CD4-positive, alpha-beta T cell treated with Interleukin-10 for 1 hour (primary cell): ENCODE measurements at regions not wholly inside any gene's neighbourhood (a gene's known extent, or its start where the extent isn't known, plus 50 kb on each side); places are given as distances from the start of the nearest gene placed in this dataset.

Experiments
- DNase-seq: peaks from one replicate; pipeline ENCODE4 v3.0.0-alpha.2; 2020

GRCh38 chr9:78566948-78567675, 270.2 kb downstream of the PSAT1 start:
- no peak for DNase-seq

- no peak for DNase-seq
Measured at GRCh38 chr9:78567693-78568092, 270.8 kb downstream of the PSAT1 start.

DNA sequence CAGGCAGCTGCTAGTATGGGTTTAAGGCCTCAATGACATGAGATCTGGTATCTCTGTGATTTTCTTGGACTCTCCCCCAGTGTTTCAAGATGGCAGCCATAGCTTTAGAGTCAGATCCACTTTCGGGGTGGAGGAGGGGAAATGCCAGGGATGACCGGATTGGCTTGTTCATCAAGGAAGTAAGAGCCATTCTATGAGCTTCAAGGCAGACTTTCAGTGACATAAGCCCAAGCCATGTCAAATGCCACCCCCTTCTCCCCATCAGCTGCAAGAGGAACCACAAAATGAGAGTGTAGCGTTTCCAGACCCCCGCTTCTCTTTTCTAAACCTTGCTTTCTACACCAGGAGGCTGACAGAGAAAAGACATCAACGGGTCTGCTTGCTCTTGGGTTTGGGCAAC, 271.8 kb downstream of the PSAT1 start:
- no peak for DNase-seq

DNA sequence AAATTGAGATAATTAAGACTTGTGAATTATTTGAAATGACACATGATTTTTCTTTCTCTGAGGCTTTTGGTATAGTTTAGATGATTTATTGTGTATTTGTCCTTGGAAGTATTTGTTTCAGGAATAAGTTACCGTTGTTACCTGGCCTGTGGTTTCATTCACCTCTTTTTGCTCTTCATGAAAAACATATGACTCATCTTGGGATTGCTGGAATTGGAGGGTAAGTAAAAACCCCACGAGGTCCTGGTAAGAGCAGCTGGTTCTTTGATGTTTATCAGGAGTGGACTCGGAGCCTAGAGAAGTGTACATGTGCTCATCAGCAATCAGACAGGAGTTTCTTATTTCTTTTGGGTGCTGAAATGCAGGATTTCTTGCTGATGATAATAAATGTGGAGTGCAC, 275.3 kb downstream of the PSAT1 start:
- DNase-seq = no peak

- no peak for DNase-seq
Measured at GRCh38 chr9:78573205-78573604, 276.3 kb downstream of the PSAT1 start.

GRCh38 chr9:78573669-78574068, 276.7 kb downstream of the PSAT1 start:
- DNase-seq = no peak

DNA sequence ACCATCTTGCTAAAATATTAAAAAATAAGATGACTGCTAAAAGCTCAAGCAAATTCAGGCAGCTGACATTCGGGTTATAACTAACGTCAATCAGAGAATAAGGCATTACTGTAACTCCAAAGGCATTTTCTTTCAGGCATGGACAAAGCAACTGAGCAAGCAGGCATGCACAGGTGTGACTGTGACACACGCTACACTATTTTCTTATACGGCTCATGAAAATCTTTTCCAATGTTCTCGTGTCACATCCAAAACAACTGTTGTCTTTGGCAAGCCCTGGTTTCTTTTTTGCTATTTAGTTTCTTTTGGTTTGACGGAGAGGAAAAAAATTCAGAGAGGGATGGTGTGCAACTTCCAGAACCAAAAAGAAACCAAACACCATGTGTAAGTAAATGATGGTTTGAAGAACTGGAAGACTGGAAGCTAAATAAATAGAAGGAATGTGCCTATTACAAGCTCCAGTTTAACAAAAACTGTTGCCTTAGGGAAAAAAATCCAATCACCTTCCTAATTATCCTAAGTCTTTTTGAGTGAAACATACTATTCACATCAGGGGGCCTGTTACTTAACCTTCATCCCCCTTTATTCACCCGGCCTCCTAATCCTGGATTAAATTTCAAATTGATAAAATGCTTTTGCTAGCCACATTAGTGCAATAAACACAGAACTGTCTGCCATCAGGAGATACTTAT, 277.6 kb downstream of the PSAT1 start:
- no peak for DNase-seq

- no peak for DNase-seq
Measured at GRCh38 chr9:78575081-78575480, 278.2 kb downstream of the PSAT1 start.

DNA sequence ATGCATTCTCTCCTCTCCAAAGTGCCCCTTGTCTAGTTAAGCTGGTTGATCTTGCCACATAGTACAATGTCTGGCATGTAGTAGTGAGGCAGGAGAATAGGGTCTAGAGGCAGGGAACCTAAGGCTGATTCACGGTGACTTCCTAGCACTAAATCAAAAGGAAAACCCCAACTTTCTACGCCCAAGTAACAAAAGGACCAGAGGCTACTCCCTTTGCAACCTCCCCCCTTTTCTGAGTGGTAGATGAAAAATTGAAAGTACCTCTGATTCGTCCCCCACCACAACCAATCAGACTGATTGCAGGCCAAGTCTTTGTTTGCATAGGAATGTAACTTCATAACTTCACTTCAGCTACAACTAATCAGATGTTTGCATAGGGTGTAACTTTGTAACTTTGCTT, 278.8 kb downstream of the PSAT1 start:
- DNase-seq = no peak

DNA sequence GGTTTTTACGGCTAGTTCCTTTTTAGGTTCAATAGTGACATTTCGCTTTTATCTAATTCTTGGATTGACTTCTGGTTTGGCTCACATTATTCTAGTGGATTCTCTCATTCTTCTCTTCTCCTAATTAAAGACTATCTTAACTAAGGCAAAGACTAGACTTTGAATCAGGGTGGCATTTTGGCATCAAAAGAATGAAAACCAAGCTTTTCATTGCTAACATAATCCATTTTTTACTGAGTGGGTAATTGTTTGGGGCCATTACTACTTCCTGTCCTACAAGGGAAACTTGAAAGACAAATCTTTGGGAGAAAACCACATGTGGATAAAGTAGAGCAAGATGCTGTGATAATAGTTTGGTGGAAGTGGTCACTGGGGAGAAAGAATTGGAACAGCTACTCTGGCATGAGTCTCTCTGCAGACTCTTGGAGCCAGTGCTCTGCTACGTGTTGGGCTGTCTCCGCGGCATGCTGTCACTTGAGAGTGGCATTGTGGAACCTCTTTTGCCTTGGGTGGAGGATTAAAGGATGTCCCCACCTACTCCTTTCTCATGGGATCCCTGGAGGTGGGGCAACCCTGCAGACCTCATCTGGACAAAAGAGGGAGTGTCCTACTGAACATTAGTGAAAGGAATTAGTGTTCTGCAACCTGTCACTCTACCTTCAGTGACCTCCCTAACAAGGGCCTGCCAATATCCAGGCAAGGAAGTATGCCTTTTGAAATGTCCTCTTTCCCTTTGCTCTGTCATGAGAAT, 280.4 kb downstream of the PSAT1 start:
- no peak for DNase-seq

- DNase-seq = no peak
Measured at GRCh38 chr9:78578072-78578471, 281.1 kb downstream of the PSAT1 start.

DNA sequence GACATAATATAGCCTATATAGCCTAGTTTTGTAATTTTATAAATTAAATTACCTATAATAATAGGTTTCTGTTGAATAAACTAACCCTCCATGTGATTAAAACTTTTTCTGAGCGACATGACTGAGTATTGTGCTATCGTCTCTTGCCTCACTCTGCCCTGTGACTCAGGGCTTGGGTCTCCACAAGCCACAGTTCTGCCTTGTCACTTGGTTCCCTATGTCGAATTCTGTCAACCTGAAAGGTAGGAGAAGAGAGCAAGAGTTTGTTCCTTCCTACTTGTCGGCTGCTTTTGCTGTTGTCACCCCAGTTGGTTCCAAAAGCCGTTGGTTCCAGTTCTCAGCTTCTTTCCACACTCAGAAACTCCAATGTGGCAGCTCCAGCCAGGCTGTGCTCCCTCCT, 285.9 kb downstream of the PSAT1 start:
- no peak for DNase-seq

GRCh38 chr9:78584589-78584988, 287.7 kb downstream of the PSAT1 start:
- no peak for DNase-seq

GRCh38 chr9:78585909-78586308, 289.0 kb downstream of the PSAT1 start:
- no peak for DNase-seq

- DNase-seq = no peak
Measured at GRCh38 chr9:78590068-78590467, 293.1 kb downstream of the PSAT1 start.

GRCh38 chr9:78592811-78593210, 295.9 kb downstream of the PSAT1 start:
- no peak for DNase-seq

DNA sequence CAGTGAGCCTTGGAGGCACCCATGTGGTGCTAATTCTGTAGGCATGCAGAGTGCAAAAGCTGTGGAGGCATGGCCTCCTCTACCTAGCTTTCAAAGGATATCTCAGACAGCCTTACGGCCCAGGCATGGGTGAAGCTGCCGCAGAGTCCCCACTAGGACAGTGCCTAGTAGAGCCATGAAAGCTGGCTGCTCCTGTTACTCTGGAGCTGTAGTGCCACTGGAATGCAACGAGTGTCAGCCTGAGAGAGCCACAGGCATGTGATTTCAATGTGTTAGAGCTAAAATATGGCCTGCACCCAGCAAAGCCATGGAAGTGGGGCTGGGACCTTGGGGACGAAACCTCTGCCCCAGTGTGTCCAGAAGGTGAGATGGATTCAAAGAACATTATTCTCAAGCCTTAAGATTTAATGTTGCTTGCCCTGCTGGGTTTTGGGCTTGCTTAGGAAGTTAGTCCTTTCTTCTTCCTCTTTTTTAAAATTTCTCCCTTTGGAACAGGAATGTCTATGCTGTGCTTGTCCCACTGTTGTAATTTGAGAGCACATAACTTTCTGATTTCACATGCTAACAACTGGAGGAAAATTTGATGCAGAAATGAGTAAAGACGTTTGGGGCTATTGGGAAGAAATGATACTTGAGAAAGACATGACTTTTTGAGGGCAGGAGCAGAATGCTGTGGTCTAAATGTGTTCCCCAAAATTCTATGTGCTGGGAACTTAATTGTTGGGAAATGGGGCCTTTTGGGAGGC, 298.4 kb downstream of the PSAT1 start:
- DNase-seq = no peak

- no peak for DNase-seq
Measured at GRCh38 chr9:78596346-78596745, 299.4 kb downstream of the PSAT1 start.

DNA sequence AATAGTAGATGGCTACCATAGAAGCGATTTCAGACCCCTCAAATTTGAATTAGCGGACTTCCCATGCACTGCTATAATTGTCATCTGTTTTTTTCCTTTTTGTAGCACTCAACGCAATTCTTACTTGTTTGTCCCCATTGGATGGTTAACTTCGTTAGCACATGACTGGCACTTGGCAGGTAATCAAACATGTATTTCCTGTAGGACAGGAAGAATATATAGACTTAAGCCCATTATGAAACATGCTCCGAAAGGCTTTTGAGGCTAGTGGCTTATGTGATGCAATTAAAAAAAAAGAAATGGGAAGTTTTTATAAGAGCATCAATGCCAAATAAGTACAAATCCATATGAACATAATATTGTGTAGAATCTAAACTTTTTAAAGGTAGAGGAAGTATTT, 301.2 kb downstream of the PSAT1 start:
- no peak for DNase-seq

GRCh38 chr9:78599926-78600325, 303.0 kb downstream of the PSAT1 start:
- no peak for DNase-seq

DNA sequence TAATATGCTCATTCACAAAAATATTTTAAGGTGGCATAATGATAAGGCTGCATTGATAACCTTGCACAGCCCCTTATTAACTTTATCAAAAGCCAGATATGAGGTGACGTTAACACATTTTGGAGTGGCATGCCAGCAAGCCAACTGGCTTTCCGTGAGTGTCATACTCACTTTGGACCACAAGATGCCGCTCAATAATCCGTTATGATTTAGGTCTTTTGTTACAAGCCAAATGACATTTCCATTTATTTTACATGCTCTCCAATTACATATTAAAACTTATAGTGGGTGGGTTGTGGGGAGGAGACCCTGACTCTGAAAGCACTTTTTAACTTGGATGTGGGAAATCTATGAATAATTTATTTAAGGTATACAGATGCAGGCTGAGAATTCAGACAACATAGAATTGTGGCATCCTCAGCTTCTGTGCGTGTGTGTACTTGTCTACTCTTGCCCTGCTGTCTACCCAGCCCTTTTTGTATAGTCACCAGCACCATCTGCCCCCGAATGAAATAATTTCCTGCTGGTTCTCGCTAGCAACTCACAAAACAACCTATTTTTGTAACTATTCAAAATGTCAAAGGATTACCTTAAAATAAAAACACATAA, 305.1 kb downstream of the PSAT1 start:
- no peak for DNase-seq

DNA sequence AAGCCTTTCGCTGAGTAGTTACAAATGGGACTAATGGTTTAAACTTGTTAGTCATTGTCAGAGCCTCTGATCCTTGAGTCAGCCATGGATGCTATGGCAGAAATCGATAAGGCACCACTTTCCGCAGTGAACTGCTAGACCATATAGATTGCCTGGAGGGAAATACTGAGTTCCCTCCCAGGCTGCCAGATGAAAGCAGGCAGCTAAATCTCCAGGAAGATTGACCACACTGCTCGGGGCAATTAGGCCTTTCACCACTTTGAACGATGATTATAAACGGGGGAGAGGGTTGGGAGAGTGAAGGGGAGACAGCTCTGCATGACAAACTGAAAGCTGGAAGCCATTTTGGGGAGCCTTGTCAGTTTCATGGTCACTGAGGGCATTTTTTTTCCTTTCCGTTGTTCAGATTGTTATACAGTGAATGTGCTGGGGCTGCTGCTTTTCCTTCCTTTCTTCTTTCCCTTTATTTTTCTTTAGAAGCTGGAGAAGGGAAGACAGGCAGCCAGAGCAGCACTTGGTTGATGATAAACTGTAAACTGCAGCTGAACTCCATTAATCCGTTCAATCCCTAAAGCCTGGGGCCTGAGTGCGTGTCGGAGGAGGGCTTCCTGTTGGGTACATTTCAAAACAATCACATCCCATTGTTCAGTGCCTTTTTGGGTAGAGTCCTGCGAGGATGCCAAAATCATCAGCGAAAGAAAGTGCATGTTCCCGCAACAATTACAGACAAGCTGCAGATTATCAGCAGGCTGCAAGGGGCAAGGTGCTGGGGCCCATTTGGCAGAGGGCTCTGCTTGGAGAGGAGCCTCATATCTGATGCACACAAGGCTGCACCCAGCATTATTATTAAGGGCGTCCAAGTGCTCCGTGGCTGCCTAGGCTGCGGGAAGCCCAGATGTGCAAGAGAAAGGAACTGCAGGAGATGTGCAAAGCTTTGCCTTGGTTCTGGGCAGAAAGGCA, 308.4 kb downstream of the PSAT1 start:
- DNase-seq = no peak
